Testis (tissue), 2 donors: ENCODE measurements at regions not wholly inside any gene's neighbourhood (a gene's known extent, or its start where the extent isn't known, plus 50 kb on each side); places are given as distances from the start of the nearest gene placed in this dataset.

ENCODE experiments used
- POLR2A ChIP-seq: fragments of 450-650 bp; IDR thresholded peaks from one replicate; pipeline ENCODE4 v1.6.1; 2017; ENCODE audit warnings: antibody characterized with exemption, mild to moderate bottlenecking, moderate library complexity
- TF ChIP-seq, protein P1 (sequence below), 3 experiments: fragments of 450-650 bp in 2 of 3; fragments of 200-600 bp in 1 of 3; sonication (generic) in 1 of 3; IDR thresholded peaks; one replicate each; pipeline ENCODE4 v1.5.1; 2016 to 2019; ENCODE audit warnings: antibody characterized with exemption in 3 of 3, mild to moderate bottlenecking in 2 of 3, moderate library complexity in 1 of 3

DNA sequence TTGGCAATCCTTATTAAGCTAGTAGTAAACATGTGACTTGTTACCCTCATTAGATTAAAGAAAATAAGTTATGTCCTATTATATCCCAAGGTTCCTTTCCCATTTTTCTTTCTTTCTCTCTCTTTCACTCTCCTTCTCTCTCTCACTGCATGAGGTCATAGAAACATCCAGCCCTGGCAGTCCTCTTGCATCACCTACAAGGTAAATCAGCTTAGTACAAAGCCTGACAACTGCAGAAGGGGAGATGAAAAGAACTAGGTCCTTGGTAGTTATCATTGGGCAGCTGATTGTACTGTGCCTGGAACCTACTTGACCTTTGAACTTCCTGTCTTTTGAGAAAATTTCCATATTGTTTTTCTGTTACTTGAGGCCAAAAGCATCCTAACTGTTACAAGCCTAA, 307.9 kb upstream of the SP8 start:
- TF ChIP-seq, protein P1, sequence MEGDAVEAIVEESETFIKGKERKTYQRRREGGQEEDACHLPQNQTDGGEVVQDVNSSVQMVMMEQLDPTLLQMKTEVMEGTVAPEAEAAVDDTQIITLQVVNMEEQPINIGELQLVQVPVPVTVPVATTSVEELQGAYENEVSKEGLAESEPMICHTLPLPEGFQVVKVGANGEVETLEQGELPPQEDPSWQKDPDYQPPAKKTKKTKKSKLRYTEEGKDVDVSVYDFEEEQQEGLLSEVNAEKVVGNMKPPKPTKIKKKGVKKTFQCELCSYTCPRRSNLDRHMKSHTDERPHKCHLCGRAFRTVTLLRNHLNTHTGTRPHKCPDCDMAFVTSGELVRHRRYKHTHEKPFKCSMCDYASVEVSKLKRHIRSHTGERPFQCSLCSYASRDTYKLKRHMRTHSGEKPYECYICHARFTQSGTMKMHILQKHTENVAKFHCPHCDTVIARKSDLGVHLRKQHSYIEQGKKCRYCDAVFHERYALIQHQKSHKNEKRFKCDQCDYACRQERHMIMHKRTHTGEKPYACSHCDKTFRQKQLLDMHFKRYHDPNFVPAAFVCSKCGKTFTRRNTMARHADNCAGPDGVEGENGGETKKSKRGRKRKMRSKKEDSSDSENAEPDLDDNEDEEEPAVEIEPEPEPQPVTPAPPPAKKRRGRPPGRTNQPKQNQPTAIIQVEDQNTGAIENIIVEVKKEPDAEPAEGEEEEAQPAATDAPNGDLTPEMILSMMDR (IDR thresholded peaks at IDR 0.05) = no peak
- TF ChIP-seq POLR2A = no peak
